ENCODE measurements at regions not wholly inside any gene's neighbourhood (a gene's known extent, or its start where the extent isn't known, plus 50 kb on each side); places are given as distances from the start of the nearest gene placed in this dataset.

GRCh38 chr12:90896164-90896563 is 58.8 kb downstream of the CCER1 start:
- intact Hi-C loops (cut with micrococcal nuclease): no loop called here
- BruUV-seq (replicated peaks): no TSS peak

GRCh38 chr12:90888316-90888715 is 66.7 kb downstream of the CCER1 start:
- dilution Hi-C loops (cut with MboI; ENCODE audit: extremely low pct_ligation_motif_present, low sequenced_read_pairs) (no loop called here), intact Hi-C loops (cut with micrococcal nuclease) (no loop called here)
- no peak for FAIRE-seq

More at GRCh38 chr12:90896164-90896563, 58.8 kb downstream of the CCER1 start:
- Histone ChIP-seq H4K20me1 (replicated peaks; ENCODE audit: control insufficient read depth, extremely low read depth, insufficient read depth, low read length) (no peaks in the 10 kb centered on the region), H3K27ac (ENCODE audit: insufficient read depth, low read depth, low read length) (peak overlapping the region; percentile 35), H2AFZ (ENCODE audit: low read depth, low read length) (peak overlapping the region; percentile 2), H3K9me1 (replicated peaks; ENCODE audit: control insufficient read depth, extremely low read depth, insufficient read depth, low read length) (no peaks in the 10 kb centered on the region), H3K9ac (replicated peaks; ENCODE audit: extremely low read depth, insufficient read depth, low read length) (no peak overlapping the region), H3K4me1 (ENCODE audit: control insufficient read depth, extremely low read depth, insufficient read depth, low read length) (peaks cover 21% of the 10 kb centered on the region), H3K4me2 (ENCODE audit: insufficient read depth, low read length) (no peak overlapping the region), H3K27me3 (ENCODE audit: control insufficient read depth in 2 of 2, insufficient read depth in 2 of 2, low read length in 2 of 2) (no peaks in the 10 kb centered on the region), H3K9me3 (replicated peaks; ENCODE audit: control insufficient read depth, insufficient read depth, low read length) (no peaks in the 10 kb centered on the region), H3K4me3 (replicated peaks in 1 of 3; ENCODE audit: insufficient read depth in 1 of 3, low read depth in 1 of 3, low read length in 3 of 3) (no peak overlapping the region), H3K36me3 (ENCODE audit: control insufficient read depth in 2 of 2, extremely low read depth in 1 of 2, insufficient read depth in 2 of 2, low read length in 2 of 2) (no peaks in the 10 kb centered on the region), H3K79me2 (ENCODE audit: control insufficient read depth, insufficient read depth, low read length) (no peaks in the 10 kb centered on the region)
- peak; percentile 52 for FAIRE-seq
- TF ChIP-seq MYC (IDR thresholded peaks at IDR 0.05; ENCODE audit: low read depth, low read length): no peak
- TF ChIP-seq JUN (IDR thresholded peaks at IDR 0.05; ENCODE audit: borderline replicate concordance, insufficient read depth, insufficient read length, low read depth): no peak
- peak; percentile 77 for TF ChIP-seq FOS (IDR thresholded peaks at IDR 0.05; ENCODE audit: borderline replicate concordance, insufficient read depth, low read length)
- TF ChIP-seq POLR2AphosphoS5 (IDR thresholded peaks at IDR 0.05; ENCODE audit: insufficient read depth, low read depth, low read length): peak; percentile 21
- peak; percentile 73 for TF ChIP-seq GATA2 (IDR thresholded peaks at IDR 0.05; ENCODE audit: insufficient read depth, insufficient read length, low read depth, low read length)
- CTCF ChIA-PET: interaction anchor here (1.8 kb wide), 1 partner anchor 11 kb away, joined by 4 read pairs; no protein-coding TSS in a partner anchor
- DNase-seq (ENCODE audit: low read depth, low spot score): peak; percentile 23
- dilution Hi-C loops (cut with MboI; ENCODE audit: extremely low pct_ligation_motif_present, low sequenced_read_pairs): no loop called here
- POLR2A ChIA-PET: no interaction called here

More at GRCh38 chr12:90888316-90888715, 66.7 kb downstream of the CCER1 start:
- Histone ChIP-seq H3K27ac (ENCODE audit: insufficient read depth, low read depth, low read length) (no peak overlapping the region), H3K4me3 (replicated peaks in 1 of 3; ENCODE audit: insufficient read depth in 1 of 3, low read depth in 1 of 3, low read length in 3 of 3) (no peak overlapping the region), H3K9me1 (replicated peaks; ENCODE audit: control insufficient read depth, extremely low read depth, insufficient read depth, low read length) (no peaks in the 10 kb centered on the region), H3K79me2 (ENCODE audit: control insufficient read depth, insufficient read depth, low read length) (no peaks in the 10 kb centered on the region), H3K4me2 (ENCODE audit: insufficient read depth, low read length) (no peak overlapping the region), H3K4me1 (ENCODE audit: control insufficient read depth, extremely low read depth, insufficient read depth, low read length) (no peaks in the 10 kb centered on the region), H3K36me3 (ENCODE audit: control insufficient read depth in 2 of 2, extremely low read depth in 1 of 2, insufficient read depth in 2 of 2, low read length in 2 of 2) (no peaks in the 10 kb centered on the region), H3K9me3 (replicated peaks; ENCODE audit: control insufficient read depth, insufficient read depth, low read length) (no peaks in the 10 kb centered on the region), H3K27me3 (ENCODE audit: control insufficient read depth in 2 of 2, insufficient read depth in 2 of 2, low read length in 2 of 2) (no peaks in the 10 kb centered on the region), H2AFZ (ENCODE audit: low read depth, low read length) (no peak overlapping the region), H4K20me1 (replicated peaks; ENCODE audit: control insufficient read depth, extremely low read depth, insufficient read depth, low read length) (no peaks in the 10 kb centered on the region), H3K9ac (replicated peaks; ENCODE audit: extremely low read depth, insufficient read depth, low read length) (no peak overlapping the region)
- no peak for DNase-seq (ENCODE audit: low read depth, low spot score)
- no TSS peak for BruUV-seq (replicated peaks)
- CTCF ChIA-PET: no interaction called here
- TF ChIP-seq GATA2 (IDR thresholded peaks at IDR 0.05; ENCODE audit: insufficient read depth, insufficient read length, low read depth, low read length): no peak
- no peak for TF ChIP-seq FOS (IDR thresholded peaks at IDR 0.05; ENCODE audit: borderline replicate concordance, insufficient read depth, low read length)
- TF ChIP-seq EZH2 (IDR thresholded peaks at IDR 0.05; ENCODE audit: borderline replicate concordance, low read depth, low read length, severe bottlenecking): no peak
- TF ChIP-seq CTCF (IDR thresholded peaks at IDR 0.05; ENCODE audit: extremely low read depth in 1 of 2, insufficient read depth in 1 of 2, low read depth in 1 of 2, low read length in 2 of 2): no peak
- TF ChIP-seq POLR2AphosphoS5 (IDR thresholded peaks at IDR 0.05; ENCODE audit: insufficient read depth, low read depth, low read length): no peak
- TF ChIP-seq POLR2A (IDR thresholded peaks at IDR 0.05; ENCODE audit: low read depth, low read length): no peak
- no peak for TF ChIP-seq MYC (IDR thresholded peaks at IDR 0.05; ENCODE audit: low read depth, low read length)
- no peak for TF ChIP-seq MAX (IDR thresholded peaks at IDR 0.05; ENCODE audit: insufficient read depth, insufficient read length)
- TF ChIP-seq JUN (IDR thresholded peaks at IDR 0.05; ENCODE audit: borderline replicate concordance, insufficient read depth, insufficient read length, low read depth): no peak
- POLR2A ChIA-PET: no interaction called here
